GM23338 (cell line): ENCODE measurements at regions not wholly inside any gene's neighbourhood (a gene's known extent, or its start where the extent isn't known, plus 50 kb on each side); places are given as distances from the start of the nearest gene placed in this dataset.
A peak's percentile ranks its signal among the peaks of the same experiment; 100 is the strongest.

Experiments
- ATAC-seq: fragments of 200-7000 bp; cut with Tn5 transposase; 3 replicates; pipeline ENCODE4 v1.9.1; 2020
- DNase-seq: peaks from one replicate; pipeline ENCODE4 v3.0.0-alpha.2; 2015; ENCODE audit warnings: low spot score
- H2AFZ ChIP-seq: fragments of 200-600 bp; sonication (generic); 2 replicates; pipeline ENCODE4 v1.8.0; 2016; ENCODE audit warnings: antibody characterized with exemption, mild to moderate bottlenecking, moderate library complexity
- H3F3A ChIP-seq: fragments of 200-600 bp; sonication (generic); replicated peaks from 2 replicates; pipeline ENCODE4 v1.8.0; 2017; ENCODE audit warnings: antibody characterized with exemption, mixed run types, low read depth
- H3K27ac ChIP-seq: fragments of 200-600 bp; sonication (generic); 2 replicates; pipeline ENCODE4 v1.6.1; 2016; ENCODE audit warnings: low read depth
- H3K27me3 ChIP-seq: fragments of 200-600 bp; sonication (generic); 2 replicates; pipeline ENCODE4 v1.8.0; 2016; ENCODE audit warnings: mild to moderate bottlenecking, mixed run types, moderate library complexity; ENCODE audit not compliant: insufficient read depth
- H3K36me3 ChIP-seq: fragments of 200-600 bp; sonication (generic); 2 replicates; pipeline ENCODE4 v1.8.0; 2016; ENCODE audit warnings: mild to moderate bottlenecking; ENCODE audit not compliant: insufficient read depth
- H3K4me1 ChIP-seq: fragments of 200-600 bp; sonication (generic); 2 replicates; pipeline ENCODE4 v1.8.0; 2016; ENCODE audit warnings: mild to moderate bottlenecking, moderate library complexity; ENCODE audit not compliant: insufficient read depth
- H3K4me2 ChIP-seq: fragments of 200-600 bp; sonication (generic); 2 replicates; pipeline ENCODE4 v1.7.1; 2017; ENCODE audit warnings: mixed run types
- H3K4me3 ChIP-seq: fragments of 200-600 bp; sonication (generic); 2 replicates; pipeline ENCODE4 v1.6.1; 2016; ENCODE audit warnings: mixed run types
- H3K79me2 ChIP-seq: fragments of 200-600 bp; sonication (generic); replicated peaks from 2 replicates; pipeline ENCODE4 v1.8.0; 2017; ENCODE audit warnings: mild to moderate bottlenecking; ENCODE audit not compliant: insufficient read depth
- H3K9me2 ChIP-seq: fragments of 200-600 bp; sonication (generic); 2 replicates; pipeline ENCODE4 v1.8.0; 2017; ENCODE audit not compliant: insufficient read depth
- H4K20me1 ChIP-seq: fragments of 200-600 bp; sonication (generic); replicated peaks from 2 replicates; pipeline ENCODE4 v1.8.0; 2017; ENCODE audit warnings: mild to moderate bottlenecking; ENCODE audit not compliant: insufficient read depth
- H3K27ac Mint-ChIP-seq: 2 replicates; pipeline ENCODE4 v1.8.0; 2020; ENCODE audit warnings: inconsistent platforms, mild to moderate bottlenecking, moderate library complexity, mixed read lengths
- H3K27me3 Mint-ChIP-seq: 3 replicates; pipeline ENCODE4 v1.8.0; 2022; ENCODE audit warnings: low read depth, mild to moderate bottlenecking, moderate library complexity, mixed read lengths, inconsistent platforms; ENCODE audit not compliant: insufficient read depth, poor library complexity
- H3K36me3 Mint-ChIP-seq: 3 replicates; pipeline ENCODE4 v1.8.0; 2021; ENCODE audit warnings: low read depth, mild to moderate bottlenecking, inconsistent platforms, moderate library complexity, mixed read lengths
- H3K4me1 Mint-ChIP-seq: 3 replicates; pipeline ENCODE4 v1.8.0; 2020; ENCODE audit warnings: mild to moderate bottlenecking, inconsistent platforms, mixed read lengths
- H3K4me3 Mint-ChIP-seq: 3 replicates; pipeline ENCODE4 v1.8.0; 2021; ENCODE audit warnings: moderate library complexity, mild to moderate bottlenecking, inconsistent platforms, mixed read lengths
- H3K9me3 Mint-ChIP-seq: 3 replicates; pipeline ENCODE4 v1.8.0; 2020; ENCODE audit warnings: moderate library complexity, mild to moderate bottlenecking, inconsistent platforms, mixed read lengths
- EZH2 ChIP-seq: fragments of 200-600 bp; sonication (generic); IDR thresholded peaks from one replicate; pipeline ENCODE4 v1.8.0; 2017; ENCODE audit warnings: antibody characterized with exemption, mild to moderate bottlenecking, low read depth; ENCODE audit not compliant: unreplicated experiment
- EZH2phosphoT487 ChIP-seq: fragments of 200-600 bp; sonication (generic); IDR thresholded peaks from one replicate; pipeline ENCODE4 v1.8.1; 2018; ENCODE audit warnings: antibody characterized with exemption; ENCODE audit not compliant: unreplicated experiment
- REST ChIP-seq: IDR thresholded peaks from one replicate; pipeline ENCODE4 v1.6.1; 2018; ENCODE audit warnings: antibody characterized with exemption; ENCODE audit not compliant: unreplicated experiment
- STAT1 ChIP-seq: IDR thresholded peaks from one replicate; pipeline ENCODE4 v1.6.1; 2016; ENCODE audit warnings: antibody characterized with exemption; ENCODE audit not compliant: unreplicated experiment
- ZNF462 ChIP-seq: fragments of 250-450 bp; sonication (Bioruptor Pico); IDR thresholded peaks from 2 replicates; pipeline ENCODE4 v1.5.0; 2020; ENCODE audit warnings: mild to moderate bottlenecking, moderate library complexity
- TF ChIP-seq, protein P1 (sequence below), 2 experiments: fragments of 200-600 bp in 1 of 2; sonication (generic) in 1 of 2; conservative IDR thresholded peaks; 2 replicates each; pipeline versions ENCODE4 v1.5.1 to v1.6.1; 2016 to 2017; ENCODE audit warnings: antibody characterized with exemption in 2 of 2, low read depth in 2 of 2, mild to moderate bottlenecking in 2 of 2, moderate library complexity in 1 of 2

- no peak for TF ChIP-seq ZNF462
Measured at GRCh38 chr1:194273660-194274059, 1087.2 kb upstream of the B3GALT2 start (continued).

DNA sequence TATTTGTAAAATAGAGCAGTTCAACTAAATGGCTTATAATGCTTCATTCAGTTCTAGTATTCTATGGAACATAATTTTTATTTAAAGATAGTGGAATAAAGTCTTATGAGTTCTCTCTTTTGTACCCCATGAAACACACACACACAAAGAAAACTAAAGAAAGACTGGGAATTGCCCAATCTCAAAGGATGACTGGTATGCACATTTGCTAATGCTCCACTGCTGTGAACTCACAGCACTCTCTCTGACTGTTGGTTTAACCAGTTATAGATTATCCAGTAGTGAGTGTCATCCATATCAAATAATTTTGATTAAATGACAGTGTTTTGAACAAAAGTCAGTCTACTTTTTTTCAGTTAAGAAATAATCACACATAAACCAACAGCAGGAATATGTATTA lies 1082.4 kb upstream of the B3GALT2 start:
- Mint-ChIP-seq H3K36me3 (peaks cover 9% of the 10 kb centered on the region; the same call in 2 of the 3 replicates), H3K9me3 (peaks cover 11% of the 10 kb centered on the region; the same call in 2 of the 3 replicates), H3K27ac (no peak overlapping the region), H3K4me3 (no peak overlapping the region), H3K27me3 (peaks cover 1% of the 10 kb centered on the region), H3K4me1 (peaks cover 10% of the 10 kb centered on the region; the same call in 2 of the 3 replicates)
- Histone ChIP-seq H3F3A (no peaks in the 10 kb centered on the region), H3K27me3 (no peaks in the 10 kb centered on the region), H3K4me2 (no peak overlapping the region; the same call in 1 of the 2 replicates), H2AFZ (no peak overlapping the region), H3K9me2 (no peaks in the 10 kb centered on the region), H3K4me3 (no peak overlapping the region), H3K36me3 (no peaks in the 10 kb centered on the region), H3K79me2 (no peaks in the 10 kb centered on the region), H3K4me1 (peaks cover 9% of the 10 kb centered on the region; the same call in 1 of the 2 replicates), H4K20me1 (no peaks in the 10 kb centered on the region), H3K27ac (no peak overlapping the region)
- ATAC-seq (peak; percentile 39; the same call in 2 of the 3 replicates), DNase-seq (peak; percentile 34)
- TF ChIP-seq EZH2phosphoT487, result no peak
- no peak for TF ChIP-seq STAT1
- TF ChIP-seq EZH2, result no peak
- no peak for TF ChIP-seq REST
- TF ChIP-seq, protein P1, sequence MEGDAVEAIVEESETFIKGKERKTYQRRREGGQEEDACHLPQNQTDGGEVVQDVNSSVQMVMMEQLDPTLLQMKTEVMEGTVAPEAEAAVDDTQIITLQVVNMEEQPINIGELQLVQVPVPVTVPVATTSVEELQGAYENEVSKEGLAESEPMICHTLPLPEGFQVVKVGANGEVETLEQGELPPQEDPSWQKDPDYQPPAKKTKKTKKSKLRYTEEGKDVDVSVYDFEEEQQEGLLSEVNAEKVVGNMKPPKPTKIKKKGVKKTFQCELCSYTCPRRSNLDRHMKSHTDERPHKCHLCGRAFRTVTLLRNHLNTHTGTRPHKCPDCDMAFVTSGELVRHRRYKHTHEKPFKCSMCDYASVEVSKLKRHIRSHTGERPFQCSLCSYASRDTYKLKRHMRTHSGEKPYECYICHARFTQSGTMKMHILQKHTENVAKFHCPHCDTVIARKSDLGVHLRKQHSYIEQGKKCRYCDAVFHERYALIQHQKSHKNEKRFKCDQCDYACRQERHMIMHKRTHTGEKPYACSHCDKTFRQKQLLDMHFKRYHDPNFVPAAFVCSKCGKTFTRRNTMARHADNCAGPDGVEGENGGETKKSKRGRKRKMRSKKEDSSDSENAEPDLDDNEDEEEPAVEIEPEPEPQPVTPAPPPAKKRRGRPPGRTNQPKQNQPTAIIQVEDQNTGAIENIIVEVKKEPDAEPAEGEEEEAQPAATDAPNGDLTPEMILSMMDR (conservative IDR thresholded peaks at IDR 0.05; ENCODE audit: low read depth in 2 of 2), result no peak
